HepG2 (cell line): ENCODE measurements at regions not wholly inside any gene's neighbourhood (a gene's known extent, or its start where the extent isn't known, plus 50 kb on each side); places are given as distances from the start of the nearest gene placed in this dataset.

ENCODE experiments used
- ATAC-seq: fragments of 200-7000 bp; cut with Tn5 transposase; 3 replicates; pipeline ENCODE4 v1.9.1; 2020; ENCODE audit warnings: mild to moderate bottlenecking, moderate library complexity
- BruUV-seq: library from RNA; stranded (reverse); fragments of 400-500 nt; replicated peaks from 2 replicates; lab custom pipeline; 2021; lab: Mats Ljungman, UMichigan
- CTCF ChIA-PET: fragments of 300-600 bp; formaldehyde crosslinking; extraction: SDS; loops from one replicate; lab custom pipeline; 2021; ENCODE audit warnings: low total read pairs, inconsistent platforms, low intra/inter-chr PET ratio; lab: Yijun Ruan, JAX
- POLR2A ChIA-PET: fragments of 350-600 bp; sonication (Branson Sonifier 250); formaldehyde crosslinking; loops from one replicate; lab custom pipeline; 2020; ENCODE audit warnings: antibody characterized with exemption, inconsistent platforms; lab: Yijun Ruan, JAX
- DNase-seq: peaks from one replicate; pipeline ENCODE4 v3.0.0-alpha.2; 2015; ENCODE audit warnings: low spot score
- FAIRE-seq: peaks from 3 replicates; lab custom pipeline; 2011; peaks lifted over from hg19 to GRCh38; lab: Jason Lieb, UNC
- H2AFZ ChIP-seq: one replicate; pipeline ENCODE4 v1.6.1; 2011; ENCODE audit warnings: low read length, inconsistent platforms
- H3K27ac ChIP-seq: fragments of 300-600 bp; 3 replicates; pipeline ENCODE4 v1.8.0; 2011; ENCODE audit warnings: mixed run types, mild to moderate bottlenecking, mixed read lengths, low read length, inconsistent platforms; ENCODE audit not compliant: insufficient read depth; ENCODE audit errors: extremely low read length
- H3K27me3 ChIP-seq, 2 experiments: fragments of 200-600 bp in 1 of 2; 2 replicates in 1 of 2; 3 replicates in 1 of 2; pipeline versions ENCODE4 v1.6.0 to v1.8.0; 2011; ENCODE audit warnings: low read length in 2 of 2, mild to moderate bottlenecking in 2 of 2, moderate library complexity in 2 of 2, inconsistent platforms in 1 of 2; ENCODE audit not compliant: insufficient read depth in 2 of 2, control insufficient read depth in 1 of 2
- H3K36me3 ChIP-seq, 2 experiments: fragments of 200-600 bp in 1 of 2; replicated peaks in 1 of 2; 2 replicates in 1 of 2; 3 replicates in 1 of 2; pipeline versions ENCODE4 v1.5.1 to v1.8.0; 2011; ENCODE audit warnings: low read length in 2 of 2, inconsistent platforms in 1 of 2; ENCODE audit not compliant: insufficient read depth in 2 of 2, control insufficient read depth in 1 of 2
- H3K4me1 ChIP-seq: 2 replicates; pipeline ENCODE4 v1.5.1; 2012; ENCODE audit warnings: low read length, inconsistent platforms; ENCODE audit not compliant: insufficient read depth
- H3K4me2 ChIP-seq: 2 replicates; pipeline ENCODE4 v1.6.0; 2011; ENCODE audit warnings: low read depth, low read length, inconsistent platforms
- H3K4me3 ChIP-seq, 3 experiments: fragments of 200-600 bp in 1 of 3; sonication (generic), shearing (Covaris generic) in 1 of 3; replicated peaks in 1 of 3; 2 replicates each; pipeline ENCODE4 v1.5.1; 2011 to 2016; ENCODE audit warnings: low read length in 3 of 3, inconsistent platforms in 2 of 3, low read depth in 2 of 3, mild to moderate bottlenecking in 2 of 3, control low read depth in 1 of 3, mixed read lengths in 1 of 3; ENCODE audit not compliant: insufficient read depth in 1 of 3
- H3K79me2 ChIP-seq: one replicate; pipeline ENCODE4 v1.6.1; 2011; ENCODE audit warnings: low read length, inconsistent platforms; ENCODE audit not compliant: insufficient read depth
- H3K9ac ChIP-seq: 2 replicates; pipeline ENCODE4 v1.6.0; 2011; ENCODE audit warnings: mild to moderate bottlenecking, low read depth, low read length, inconsistent platforms; ENCODE audit not compliant: insufficient read depth
- H3K9me3 ChIP-seq: 2 replicates; pipeline ENCODE4 v1.5.1; 2012; ENCODE audit warnings: mild to moderate bottlenecking, low read length
- H4K20me1 ChIP-seq: 2 replicates; pipeline ENCODE4 v1.6.0; 2011; ENCODE audit warnings: inconsistent platforms, mild to moderate bottlenecking, low read length, moderate library complexity; ENCODE audit not compliant: insufficient read depth
- ASH2L ChIP-seq: fragments of 300-600, 200-600 bp; sonication (generic); IDR thresholded peaks from 2 replicates; pipeline ENCODE4 v1.7.0; 2017; ENCODE audit warnings: low read depth, mild to moderate bottlenecking, moderate library complexity, mixed read lengths, low read length; ENCODE audit not compliant: insufficient read length
- ELF1 ChIP-seq: sonication (generic); formaldehyde crosslinking; IDR thresholded peaks from 2 replicates; pipeline ENCODE4 v1.4.0; 2020; ENCODE audit warnings: missing genetic modification reagents
- KMT2B ChIP-seq: IDR thresholded peaks from 2 replicates; pipeline ENCODE4 v1.6.1; 2016; ENCODE audit warnings: missing genetic modification reagents, missing compliant biosample characterization
- PRMT3 ChIP-seq: sonication (generic); formaldehyde crosslinking; IDR thresholded peaks from 2 replicates; pipeline ENCODE4 v1.8.1; 2022; ENCODE audit warnings: low read depth, mild to moderate bottlenecking, moderate library complexity, missing genetic modification reagents, borderline replicate concordance
- SYNCRIP ChIP-seq: fragments of 200-400 bp; formaldehyde crosslinking; IDR thresholded peaks from 2 replicates; pipeline ENCODE4 v1.6.1; 2018; ENCODE audit warnings: mild to moderate bottlenecking, low read depth, low read length; ENCODE audit not compliant: insufficient read depth
- ZKSCAN5 ChIP-seq: sonication (generic); formaldehyde crosslinking; IDR thresholded peaks from 2 replicates; pipeline ENCODE4 v1.5.1; 2020; ENCODE audit warnings: mild to moderate bottlenecking, missing genetic modification reagents
- ZNF235 ChIP-seq: sonication (generic); formaldehyde crosslinking; IDR thresholded peaks from 2 replicates; pipeline ENCODE4 v1.8.1; 2023; ENCODE audit warnings: mild to moderate bottlenecking, missing genetic modification reagents, borderline replicate concordance
- ZNF317 ChIP-seq: sonication (generic); formaldehyde crosslinking; IDR thresholded peaks from 2 replicates; pipeline ENCODE4 v1.5.0; 2020; ENCODE audit warnings: mild to moderate bottlenecking, missing genetic modification reagents
- ZNF674 ChIP-seq: sonication (generic); formaldehyde crosslinking; IDR thresholded peaks from 2 replicates; pipeline ENCODE4 v1.5.0; 2020; ENCODE audit warnings: low read depth, mild to moderate bottlenecking, missing genetic modification reagents
- ZNF781 ChIP-seq: sonication (generic); formaldehyde crosslinking; IDR thresholded peaks from 2 replicates; pipeline ENCODE4 v1.5.1; 2020; ENCODE audit warnings: borderline replicate concordance, mild to moderate bottlenecking, missing genetic modification reagents; ENCODE audit errors: not compliant biosample characterization
- WGBS: methylation state at CpG from one replicate; pipeline ENCODE4 v1.1.6; 2017; ENCODE audit warnings: low lambda C conversion rate; 5-methylcytosine and 5-hydroxymethylcytosine counted together
- in situ Hi-C: cut with HindIII; loops from 2 replicates; pipeline ENCODE4 v1.10.0; 2017; ENCODE audit warnings: low pct_unique_long_range_greater_than_20kb; ENCODE audit not compliant: extremely low pct_ligation_motif_present
- intact Hi-C: fragments of 100-400 bp; cut with micrococcal nuclease; formaldehyde crosslinking; loops from one replicate; pipeline ENCODE4 v1.10.0; 2022; ENCODE audit not compliant: unreplicated experiment
- TF ChIP-seq, protein P1 (sequence below): sonication (generic); formaldehyde crosslinking; IDR thresholded peaks from 2 replicates; pipeline ENCODE4 v1.4.0; 2020; ENCODE audit warnings: missing genetic modification reagents
- TF ChIP-seq, protein P2 (sequence below): sonication (generic); formaldehyde crosslinking; IDR thresholded peaks from 2 replicates; pipeline ENCODE4 v1.4.0; 2020; ENCODE audit warnings: missing genetic modification reagents, borderline replicate concordance
- TF ChIP-seq, protein P3 (sequence below): sonication (generic); formaldehyde crosslinking; IDR thresholded peaks from 2 replicates; pipeline ENCODE4 v1.4.0; 2020; ENCODE audit warnings: missing genetic modification reagents

DNA sequence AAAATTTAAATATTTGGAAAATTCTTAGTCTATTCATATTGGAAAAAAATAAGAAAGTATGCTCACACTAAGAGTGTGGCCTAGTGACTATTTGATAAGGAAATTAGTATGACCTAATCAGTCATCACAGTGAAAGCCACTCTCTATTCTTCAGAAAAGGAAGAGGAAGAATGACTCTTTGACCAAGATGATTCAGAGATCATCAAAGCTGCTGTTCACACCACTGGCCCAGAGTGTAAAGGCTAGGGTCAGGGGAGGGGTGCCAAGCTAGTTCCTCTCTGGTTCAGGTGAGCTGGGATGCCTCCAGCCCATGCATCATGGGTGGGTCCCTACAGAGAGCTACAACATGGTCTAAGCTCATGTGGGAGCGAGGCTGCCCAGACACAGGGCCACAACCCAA lies 396.9 kb upstream of the NDST3 start (continued):
- TF ChIP-seq ZNF781 (CRISPR knock-in tag) (no peak), ZNF317 (no peak), KMT2B (CRISPR knock-in tag) (no peak), ZNF674 (no peak)

DNA sequence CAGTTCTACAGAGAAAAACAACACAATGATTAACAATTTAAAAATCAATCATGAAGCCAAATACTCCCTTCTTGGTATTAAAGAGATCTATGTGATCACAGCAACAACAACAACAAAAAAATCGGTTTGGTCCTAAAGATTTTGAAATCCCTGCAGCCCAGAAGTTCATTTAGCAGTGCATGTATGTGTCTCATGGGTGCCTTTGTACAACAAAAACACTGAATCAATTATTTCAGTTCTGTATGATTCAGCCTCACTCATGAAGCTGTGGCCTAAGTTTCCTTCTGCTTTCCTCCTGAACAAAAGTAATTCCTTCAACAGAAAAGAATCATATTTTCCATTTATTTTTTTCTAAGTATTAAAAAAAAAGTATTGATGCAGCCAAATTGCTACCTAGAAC lies 393.4 kb upstream of the NDST3 start:
- Histone ChIP-seq H3K79me2 (no peaks in the 10 kb centered on the region), H3K9me3 (no peaks in the 10 kb centered on the region; the same call in 1 of the 2 replicates), H3K9ac (no peak overlapping the region), H3K4me1 (no peaks in the 10 kb centered on the region), H3K4me2 (no peak overlapping the region), H3K27me3 (no peaks in the 10 kb centered on the region), H2AFZ (no peak overlapping the region), H3K36me3 (no peaks in the 10 kb centered on the region), H4K20me1 (no peaks in the 10 kb centered on the region), H3K27ac (no peak overlapping the region), H3K4me3 (no peak overlapping the region)
- WGBS: 0% methylated on average over 1 of the region's 1 CpG
- ChIA-PET POLR2A (no interaction called here), CTCF (no interaction called here)
- intact Hi-C loops (no loop called here), in situ Hi-C loops (no loop called here)
- FAIRE-seq (no peak), ATAC-seq (no peak), DNase-seq (no peak)
- BruUV-seq: no TSS peak
- TF ChIP-seq, protein P1, sequence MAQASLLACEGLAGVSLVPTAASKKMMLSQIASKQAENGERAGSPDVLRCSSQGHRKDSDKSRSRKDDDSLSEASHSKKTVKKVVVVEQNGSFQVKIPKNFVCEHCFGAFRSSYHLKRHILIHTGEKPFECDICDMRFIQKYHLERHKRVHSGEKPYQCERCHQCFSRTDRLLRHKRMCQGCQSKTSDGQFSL (CRISPR knock-in tag): no peak
- TF ChIP-seq ELF1 (CRISPR knock-in tag) (no peak), PRMT3 (no peak), ZNF235 (no peak), SYNCRIP (no peak), ASH2L (no peak), ZKSCAN5 (CRISPR knock-in tag) (no peak)
- TF ChIP-seq, protein P2, sequence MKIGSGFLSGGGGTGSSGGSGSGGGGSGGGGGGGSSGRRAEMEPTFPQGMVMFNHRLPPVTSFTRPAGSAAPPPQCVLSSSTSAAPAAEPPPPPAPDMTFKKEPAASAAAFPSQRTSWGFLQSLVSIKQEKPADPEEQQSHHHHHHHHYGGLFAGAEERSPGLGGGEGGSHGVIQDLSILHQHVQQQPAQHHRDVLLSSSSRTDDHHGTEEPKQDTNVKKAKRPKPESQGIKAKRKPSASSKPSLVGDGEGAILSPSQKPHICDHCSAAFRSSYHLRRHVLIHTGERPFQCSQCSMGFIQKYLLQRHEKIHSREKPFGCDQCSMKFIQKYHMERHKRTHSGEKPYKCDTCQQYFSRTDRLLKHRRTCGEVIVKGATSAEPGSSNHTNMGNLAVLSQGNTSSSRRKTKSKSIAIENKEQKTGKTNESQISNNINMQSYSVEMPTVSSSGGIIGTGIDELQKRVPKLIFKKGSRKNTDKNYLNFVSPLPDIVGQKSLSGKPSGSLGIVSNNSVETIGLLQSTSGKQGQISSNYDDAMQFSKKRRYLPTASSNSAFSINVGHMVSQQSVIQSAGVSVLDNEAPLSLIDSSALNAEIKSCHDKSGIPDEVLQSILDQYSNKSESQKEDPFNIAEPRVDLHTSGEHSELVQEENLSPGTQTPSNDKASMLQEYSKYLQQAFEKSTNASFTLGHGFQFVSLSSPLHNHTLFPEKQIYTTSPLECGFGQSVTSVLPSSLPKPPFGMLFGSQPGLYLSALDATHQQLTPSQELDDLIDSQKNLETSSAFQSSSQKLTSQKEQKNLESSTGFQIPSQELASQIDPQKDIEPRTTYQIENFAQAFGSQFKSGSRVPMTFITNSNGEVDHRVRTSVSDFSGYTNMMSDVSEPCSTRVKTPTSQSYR (CRISPR knock-in tag): no peak
- TF ChIP-seq, protein P3, sequence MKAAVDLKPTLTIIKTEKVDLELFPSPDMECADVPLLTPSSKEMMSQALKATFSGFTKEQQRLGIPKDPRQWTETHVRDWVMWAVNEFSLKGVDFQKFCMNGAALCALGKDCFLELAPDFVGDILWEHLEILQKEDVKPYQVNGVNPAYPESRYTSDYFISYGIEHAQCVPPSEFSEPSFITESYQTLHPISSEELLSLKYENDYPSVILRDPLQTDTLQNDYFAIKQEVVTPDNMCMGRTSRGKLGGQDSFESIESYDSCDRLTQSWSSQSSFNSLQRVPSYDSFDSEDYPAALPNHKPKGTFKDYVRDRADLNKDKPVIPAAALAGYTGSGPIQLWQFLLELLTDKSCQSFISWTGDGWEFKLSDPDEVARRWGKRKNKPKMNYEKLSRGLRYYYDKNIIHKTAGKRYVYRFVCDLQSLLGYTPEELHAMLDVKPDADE (CRISPR knock-in tag): no peak
